ENCODE measurements at regions not wholly inside any gene's neighbourhood (a gene's known extent, or its start where the extent isn't known, plus 50 kb on each side); places are given as distances from the start of the nearest gene placed in this dataset.
"Not testable (repeated sequence)": the region's sequence is repeated elsewhere in the genome, so short reads cannot be mapped to it uniquely, and the experiment has no call there.

GRCh38 chr1:170410401-170411166 is 121.4 kb upstream of the GORAB start:
- DNase-seq (ENCODE audit: low spot score): no peak
- Histone ChIP-seq H3K27me3 (replicated peaks; ENCODE audit: insufficient read depth) (no peaks in the 10 kb centered on the region), H3K4me3 (no peak overlapping the region), H3K36me3 (no peaks in the 10 kb centered on the region), H3K27ac (no peak overlapping the region), H3K9me3 (no peaks in the 10 kb centered on the region), H3K4me1 (replicated peaks) (no peaks in the 10 kb centered on the region)
- WGBS: 68% methylated on average over 2 of the region's 2 CpGs
- intact Hi-C loops (cut with DNase I): no loop called here
- no peak for TF ChIP-seq CTCF (IDR thresholded peaks at IDR 0.05)
- TF ChIP-seq POLR2AphosphoS5 (IDR thresholded peaks at IDR 0.05): no peak
- no peak for TF ChIP-seq POLR2A (IDR thresholded peaks at IDR 0.05)

DNA sequence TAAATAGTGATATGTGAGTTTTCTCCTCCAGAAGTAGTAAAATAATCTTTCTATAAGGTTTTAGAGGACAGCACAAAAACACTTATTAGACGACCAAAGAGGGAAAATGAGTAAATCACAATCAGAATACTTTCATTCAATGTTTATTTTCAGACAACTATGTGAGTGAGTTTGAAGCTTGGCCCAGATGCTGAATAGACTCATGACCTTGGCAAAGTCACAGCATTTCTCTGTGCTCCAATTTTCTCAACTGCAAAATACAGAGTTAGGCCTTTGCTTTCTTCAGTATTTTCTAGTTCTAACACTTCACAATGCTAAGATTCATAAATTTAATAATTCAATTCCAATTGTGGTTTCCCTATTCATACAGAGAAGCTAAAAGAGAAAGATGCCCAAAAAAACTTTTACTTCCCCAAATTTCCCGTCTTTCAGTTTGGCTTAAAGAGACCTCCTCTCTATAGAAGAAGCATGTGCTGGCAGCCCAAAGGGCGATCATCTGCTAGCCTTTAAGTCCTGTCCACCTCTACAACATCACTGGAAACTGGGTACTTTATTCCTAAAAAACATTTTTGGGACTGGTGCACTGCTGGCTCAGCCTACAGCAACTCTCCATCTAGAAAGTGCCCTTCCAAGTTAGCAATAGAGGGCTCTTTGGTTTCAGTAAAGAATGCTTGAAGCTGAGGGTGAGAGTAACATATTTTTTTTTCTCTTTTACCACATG is 116.8 kb upstream of the GORAB start:
- Histone ChIP-seq H3K4me3 (no peak overlapping the region), H3K27ac (no peak overlapping the region), H3K27me3 (replicated peaks; ENCODE audit: insufficient read depth) (no peaks in the 10 kb centered on the region), H3K4me1 (replicated peaks) (no peaks in the 10 kb centered on the region), H3K9me3 (no peaks in the 10 kb centered on the region), H3K36me3 (no peaks in the 10 kb centered on the region)
- DNase-seq (ENCODE audit: low spot score): no peak
- intact Hi-C loops (cut with DNase I): no loop called here
- TF ChIP-seq POLR2A (IDR thresholded peaks at IDR 0.05) (no peak), POLR2AphosphoS5 (IDR thresholded peaks at IDR 0.05) (no peak), CTCF (IDR thresholded peaks at IDR 0.05) (no peak)
- WGBS: 49% methylated on average over 3 of the region's 3 CpGs

- intact Hi-C loops (cut with DNase I): no loop called here
- TF ChIP-seq POLR2AphosphoS5 (IDR thresholded peaks at IDR 0.05): no peak
Observed at GRCh38 chr1:170415710-170416372, 116.1 kb upstream of the GORAB start.

GRCh38 chr1:170424346-170424745 is 107.6 kb upstream of the GORAB start:
- no peaks in the 10 kb centered on the region for H3K9me3 ChIP-seq
- 52% methylated on average over 1 of the region's 1 CpG for WGBS
- no peaks in the 10 kb centered on the region for H3K36me3 ChIP-seq
- TF ChIP-seq POLR2A (IDR thresholded peaks at IDR 0.05): no peak
- TF ChIP-seq CTCF (IDR thresholded peaks at IDR 0.05): no peak
- TF ChIP-seq POLR2AphosphoS5 (IDR thresholded peaks at IDR 0.05): no peak
- no peak for DNase-seq (ENCODE audit: low spot score)
- no peak overlapping the region for H3K27ac ChIP-seq
- no peaks in the 10 kb centered on the region for H3K27me3 ChIP-seq (replicated peaks; ENCODE audit: insufficient read depth)
- intact Hi-C loops (cut with DNase I): no loop called here
- H3K4me3 ChIP-seq: no peak overlapping the region
- no peaks in the 10 kb centered on the region for H3K4me1 ChIP-seq (replicated peaks)

More at GRCh38 chr1:170415710-170416372, 116.1 kb upstream of the GORAB start:
- Histone ChIP-seq H3K36me3 (no peaks in the 10 kb centered on the region), H3K4me1 (replicated peaks) (no peaks in the 10 kb centered on the region), H3K9me3 (no peaks in the 10 kb centered on the region), H3K27ac (no peak overlapping the region), H3K4me3 (no peak overlapping the region), H3K27me3 (replicated peaks; ENCODE audit: insufficient read depth) (no peaks in the 10 kb centered on the region)
- WGBS: 28% methylated on average over 4 of the region's 4 CpGs
- DNase-seq (ENCODE audit: low spot score): no peak

GRCh38 chr1:170426596-170426995 is 105.4 kb upstream of the GORAB start:
- TF ChIP-seq CTCF (IDR thresholded peaks at IDR 0.05) (no peak), POLR2AphosphoS5 (IDR thresholded peaks at IDR 0.05) (no peak), POLR2A (IDR thresholded peaks at IDR 0.05) (no peak)
- intact Hi-C loops (cut with DNase I): no loop called here
- H3K9me3 ChIP-seq: no peaks in the 10 kb centered on the region
- no peak overlapping the region for H3K27ac ChIP-seq
- no peak overlapping the region for H3K4me3 ChIP-seq
- no peaks in the 10 kb centered on the region for H3K4me1 ChIP-seq (replicated peaks)
- no peak for DNase-seq (ENCODE audit: low spot score)
- H3K36me3 ChIP-seq: no peaks in the 10 kb centered on the region
- WGBS: 43% methylated on average over 5 of the region's 5 CpGs
- H3K27me3 ChIP-seq (replicated peaks; ENCODE audit: insufficient read depth): no peaks in the 10 kb centered on the region

- 70% methylated on average over 1 of the region's 1 CpG for WGBS
- H3K9me3 ChIP-seq; H3K4me3 ChIP-seq; H3K36me3 ChIP-seq; H3K27me3 ChIP-seq (replicated peaks; ENCODE audit: insufficient read depth); DNase-seq (ENCODE audit: low spot score); H3K4me1 ChIP-seq (replicated peaks); H3K27ac ChIP-seq; intact Hi-C loops (cut with DNase I): not testable (repeated sequence)
Observed at GRCh38 chr1:170427002-170427401, 105.0 kb upstream of the GORAB start.
